Right cardiac atrium (tissue), 5 donors: ENCODE measurements at regions not wholly inside any gene's neighbourhood (a gene's known extent, or its start where the extent isn't known, plus 50 kb on each side); places are given as distances from the start of the nearest gene placed in this dataset.

Experiments used
- ATAC-seq, 2 donors: fragments of 200-7000 bp; cut with Tn5 transposase; one replicate each; pipeline versions ENCODE4 v1.8.0 to v1.9.1; 2020; ENCODE audit warnings: moderate library complexity in 2 of 2, mild to moderate bottlenecking in 1 of 2
- DNase-seq, 3 donors: peaks; one replicate each; pipeline ENCODE4 v3.0.0-alpha.2; 2020
- H3K27ac ChIP-seq: one replicate; pipeline ENCODE4 v1.5.1; 2013; ENCODE audit warnings: mild to moderate bottlenecking, low read length, control low read depth, moderate library complexity
- H3K27me3 ChIP-seq: one replicate; pipeline ENCODE4 v1.6.1; 2013; ENCODE audit not compliant: control insufficient read depth, insufficient read depth
- H3K4me1 ChIP-seq: one replicate; pipeline ENCODE4 v1.6.1; 2013; ENCODE audit warnings: low read length; ENCODE audit not compliant: control insufficient read depth, insufficient read depth
- H3K4me3 ChIP-seq: one replicate; pipeline ENCODE4 v1.5.1; 2013; ENCODE audit warnings: low read length, control low read depth
- H3K9me3 ChIP-seq: one replicate; pipeline ENCODE4 v1.6.1; 2013; ENCODE audit warnings: low read length; ENCODE audit not compliant: control insufficient read depth
- WGBS: extraction: QIAGEN DNeasy Blood & Tissue Kit; methylation state at CpG from one replicate; pipeline ENCODE4 v1.1.7; 2013; 5-methylcytosine and 5-hydroxymethylcytosine counted together
- intact Hi-C, 4 donors: fragments of 100-400 bp; cut with DNase I; formaldehyde crosslinking; loops; one replicate each; pipeline versions ENCODE4 v1.11.0 to v1.14.0; 2022 to 2023
- donor health status: healthy with polysubstance abuse.
- donor health status: DM: no; HTN: yes; CAD: no.
- donor health status: DM: no; HTN: no; CAD: no.
- donor health status: DM: no; HTN: yes; CAD: no; lungs with severe emphysema.
- donor health status: DM: yes; HTN: yes; CAD: no.

DNA sequence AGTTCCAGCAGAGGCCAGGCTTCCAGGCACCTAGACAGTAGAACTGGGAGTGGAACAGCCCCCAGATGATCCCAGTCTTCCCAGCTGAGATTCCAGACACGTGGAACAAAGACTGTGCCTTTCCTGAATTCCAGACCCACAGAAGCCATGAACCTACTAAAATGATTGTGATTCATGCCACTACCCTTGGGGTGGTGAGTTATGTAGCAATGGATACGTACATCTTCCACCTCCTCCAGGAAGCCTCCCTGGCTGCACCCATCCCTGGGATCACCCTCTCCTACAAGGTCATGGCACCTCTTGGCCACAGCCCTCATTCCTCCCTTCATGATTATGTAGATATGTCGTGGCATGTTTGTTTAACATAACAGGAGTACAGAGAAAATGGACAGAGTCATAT, 83.4 kb downstream of the NPTX2 start:
- intact Hi-C loops = no loop called here
- no peaks in the 10 kb centered on the region for H3K4me1 ChIP-seq
- no peak for DNase-seq
- no peaks in the 10 kb centered on the region for H3K9me3 ChIP-seq
- no peak overlapping the region for H3K27ac ChIP-seq
- 54% methylated on average over 3 of the region's 3 CpGs for WGBS
- no peak overlapping the region for H3K4me3 ChIP-seq
- H3K27me3 ChIP-seq = no peaks in the 10 kb centered on the region
- no peak for ATAC-seq

DNA sequence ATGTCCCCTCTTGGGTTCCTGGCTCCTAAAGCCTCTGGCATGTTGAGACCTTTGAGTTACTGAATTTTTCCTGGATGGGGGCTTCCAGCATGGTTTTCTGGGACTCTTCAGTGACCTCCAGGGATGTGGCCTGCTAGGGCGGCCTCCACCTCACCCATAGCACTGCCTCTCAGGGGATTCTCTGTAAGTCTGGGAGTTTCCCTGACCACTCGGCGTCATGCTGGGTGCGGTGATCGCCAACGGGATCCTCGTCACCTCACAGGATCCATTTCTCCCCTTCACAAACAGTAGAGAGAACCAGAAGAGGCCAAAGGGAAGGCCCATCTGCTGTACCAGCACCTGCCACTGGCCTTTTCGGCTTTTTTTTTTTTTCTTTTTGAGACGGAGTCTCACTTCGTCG, 84.3 kb downstream of the NPTX2 start:
- DNase-seq (no peak), ATAC-seq (no peak)
- Histone ChIP-seq H3K4me3 (no peak overlapping the region), H3K9me3 (no peaks in the 10 kb centered on the region), H3K4me1 (no peaks in the 10 kb centered on the region), H3K27me3 (no peaks in the 10 kb centered on the region), H3K27ac (no peak overlapping the region)
- 80% methylated on average over 11 of the region's 11 CpGs for WGBS
- intact Hi-C loops = no loop called here

DNA sequence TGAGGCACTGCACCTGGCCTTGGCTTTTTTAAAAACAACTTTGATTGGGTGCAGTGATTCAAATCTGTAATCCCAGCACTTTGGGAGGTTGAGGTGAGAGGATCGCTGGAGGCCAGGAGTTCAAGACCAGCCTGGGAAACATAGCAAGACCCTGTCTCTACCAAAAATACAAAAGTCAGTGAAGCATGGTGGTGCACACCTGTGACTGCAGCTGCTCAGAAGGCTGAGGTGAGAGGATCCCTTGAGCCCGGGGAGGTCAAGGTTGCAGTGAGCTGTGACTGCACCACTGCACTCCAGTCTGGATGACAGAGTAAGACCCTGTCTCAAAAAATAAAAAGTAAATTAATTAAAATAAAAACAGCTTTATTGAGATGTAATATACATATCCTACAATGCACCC, 84.9 kb downstream of the NPTX2 start:
- no peak overlapping the region for H3K4me3 ChIP-seq
- no peaks in the 10 kb centered on the region for H3K4me1 ChIP-seq
- 90% methylated on average over 2 of the region's 2 CpGs for WGBS
- no peaks in the 10 kb centered on the region for H3K27me3 ChIP-seq
- H3K9me3 ChIP-seq = no peaks in the 10 kb centered on the region
- H3K27ac ChIP-seq = no peak overlapping the region
- intact Hi-C loops = no loop called here
- ATAC-seq (no peak), DNase-seq (no peak)

DNA sequence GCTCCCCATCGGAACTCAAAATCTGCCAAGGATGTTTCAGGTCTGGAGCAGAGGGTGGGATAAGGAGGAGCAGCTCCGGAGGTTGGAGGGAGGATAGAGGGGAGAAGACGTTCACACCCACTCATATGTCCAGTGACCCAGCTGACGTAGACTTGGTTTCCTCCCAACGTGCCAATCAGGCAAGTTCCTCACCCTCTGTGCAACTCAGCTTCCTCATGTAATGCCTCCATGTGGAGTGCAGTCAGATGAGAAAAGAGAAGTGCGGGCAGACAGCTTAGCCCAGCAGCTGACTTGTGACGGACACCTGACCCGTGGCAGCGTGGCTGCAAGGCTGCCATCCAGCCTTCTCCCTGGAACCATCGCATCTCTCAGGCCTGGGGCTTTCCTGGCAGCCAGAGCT, 86.8 kb downstream of the NPTX2 start:
- DNase-seq (no peak), ATAC-seq (no peak)
- H3K4me3 ChIP-seq = no peak overlapping the region
- intact Hi-C loops = no loop called here
- WGBS = 69% methylated on average over 10 of the region's 10 CpGs
- no peaks in the 10 kb centered on the region for H3K9me3 ChIP-seq
- H3K27ac ChIP-seq = no peak overlapping the region
- H3K4me1 ChIP-seq = no peaks in the 10 kb centered on the region
- no peaks in the 10 kb centered on the region for H3K27me3 ChIP-seq

DNA sequence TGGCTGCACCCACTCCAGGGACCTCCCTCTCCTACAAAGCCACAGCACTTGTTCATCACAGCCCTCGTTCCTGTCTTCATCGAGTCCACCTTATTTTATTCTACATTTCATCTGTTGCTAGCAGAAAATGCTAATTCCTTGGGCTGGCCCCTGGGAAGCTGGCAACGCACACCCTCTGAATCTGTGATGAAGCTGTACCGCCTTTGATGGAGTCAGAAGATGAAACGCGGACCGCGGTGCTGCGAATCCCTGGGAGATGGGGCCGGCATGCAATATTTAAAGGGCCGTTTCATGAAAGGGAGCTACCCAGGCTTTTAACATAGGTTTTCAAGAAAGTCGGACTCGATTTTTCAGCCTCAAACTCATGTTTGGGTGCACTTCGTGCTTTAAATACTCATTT, 88.5 kb downstream of the NPTX2 start:
- Histone ChIP-seq H3K27me3 (no peaks in the 10 kb centered on the region), H3K27ac (no peak overlapping the region), H3K4me1 (no peaks in the 10 kb centered on the region), H3K9me3 (no peaks in the 10 kb centered on the region), H3K4me3 (no peak overlapping the region)
- intact Hi-C loops = no loop called here
- no peak for DNase-seq
- 52% methylated on average over 14 of the region's 14 CpGs for WGBS
- ATAC-seq = no peak

DNA sequence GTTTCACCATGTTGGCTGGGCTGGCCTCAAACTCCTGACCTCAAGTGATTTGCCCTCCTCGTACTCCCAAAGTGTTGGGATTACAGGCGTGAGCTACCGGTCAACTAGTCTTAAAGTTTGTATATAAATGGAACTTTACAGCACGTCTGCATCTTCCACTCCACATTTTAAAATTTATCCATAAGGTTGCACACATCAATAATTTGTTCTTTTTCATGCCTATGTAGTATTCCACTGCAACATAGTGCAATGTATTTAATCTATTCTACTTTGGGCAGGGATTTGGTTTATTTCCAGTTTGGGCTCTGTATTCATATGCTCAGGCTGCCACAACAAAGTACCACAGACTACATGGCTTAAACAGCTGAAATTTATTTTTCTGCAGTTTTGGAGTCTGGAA, 90.0 kb downstream of the NPTX2 start:
- ATAC-seq = no peak
- no peak overlapping the region for H3K4me3 ChIP-seq
- no peaks in the 10 kb centered on the region for H3K27me3 ChIP-seq
- H3K27ac ChIP-seq = no peak overlapping the region
- intact Hi-C loops = no loop called here
- H3K4me1 ChIP-seq = no peaks in the 10 kb centered on the region
- no peak for DNase-seq
- H3K9me3 ChIP-seq = no peaks in the 10 kb centered on the region
- 75% methylated on average over 4 of the region's 4 CpGs for WGBS

DNA sequence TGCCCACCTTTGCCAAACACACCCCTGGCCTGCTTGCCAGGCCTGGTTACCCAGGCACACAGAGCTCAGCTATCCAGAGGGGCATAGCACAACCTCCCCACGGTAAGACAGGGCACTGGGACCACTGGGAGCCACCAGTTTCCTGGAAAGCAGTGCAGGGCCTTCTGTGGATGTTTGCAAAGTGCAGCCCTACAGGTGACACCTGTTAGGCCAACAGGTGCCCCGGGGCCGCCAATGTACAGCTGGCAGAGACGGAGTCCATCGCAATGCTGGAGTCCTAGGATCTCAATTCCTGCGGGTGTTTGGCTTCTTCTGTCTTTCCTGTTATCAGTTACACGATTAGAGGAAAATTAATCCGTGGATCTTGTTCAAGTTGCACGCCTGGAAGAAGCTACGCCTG, 94.9 kb downstream of the NPTX2 start:
- no peaks in the 10 kb centered on the region for H3K4me1 ChIP-seq
- DNase-seq (no peak), ATAC-seq (no peak)
- intact Hi-C loops = no loop called here
- no peaks in the 10 kb centered on the region for H3K9me3 ChIP-seq
- no peak overlapping the region for H3K4me3 ChIP-seq
- no peaks in the 10 kb centered on the region for H3K27me3 ChIP-seq
- WGBS = 86% methylated on average over 10 of the region's 10 CpGs
- H3K27ac ChIP-seq = no peak overlapping the region

DNA sequence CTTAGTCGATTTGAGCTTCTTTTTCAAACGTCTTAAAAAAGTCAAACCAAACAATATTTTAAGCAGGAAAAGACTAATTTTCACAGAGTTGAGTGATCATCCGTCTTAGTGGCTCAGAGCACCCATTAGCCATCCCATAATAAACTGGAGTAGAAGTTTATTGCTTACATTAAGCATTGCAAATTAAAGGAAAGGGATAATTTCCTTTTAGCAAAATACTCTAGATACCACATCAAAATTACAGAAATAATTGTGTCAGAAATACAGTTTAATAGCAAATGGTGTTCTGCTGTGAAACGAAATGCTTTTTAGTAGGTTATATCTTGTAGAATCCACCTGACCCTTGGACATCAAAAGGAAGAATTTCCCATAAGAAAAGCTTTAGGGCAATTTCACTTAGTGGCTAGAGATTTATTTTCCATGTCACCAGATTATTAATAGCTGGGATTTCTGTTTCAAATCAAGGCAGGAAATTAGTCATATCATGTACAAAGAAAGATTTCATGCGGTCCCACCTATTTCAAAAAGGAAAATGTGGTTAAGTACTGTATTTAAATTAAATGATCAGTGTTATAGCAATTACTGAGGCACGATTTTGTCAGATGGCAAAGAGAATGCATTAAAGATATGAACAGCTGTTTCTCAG, 96.2 kb downstream of the NPTX2 start:
- Histone ChIP-seq H3K27me3 (no peaks in the 10 kb centered on the region), H3K4me3 (no peak overlapping the region), H3K9me3 (no peaks in the 10 kb centered on the region), H3K4me1 (no peaks in the 10 kb centered on the region), H3K27ac (no peak overlapping the region)
- ATAC-seq (no peak), DNase-seq (no peak)
- 46% methylated on average over 6 of the region's 6 CpGs for WGBS
- intact Hi-C loops = no loop called here

DNA sequence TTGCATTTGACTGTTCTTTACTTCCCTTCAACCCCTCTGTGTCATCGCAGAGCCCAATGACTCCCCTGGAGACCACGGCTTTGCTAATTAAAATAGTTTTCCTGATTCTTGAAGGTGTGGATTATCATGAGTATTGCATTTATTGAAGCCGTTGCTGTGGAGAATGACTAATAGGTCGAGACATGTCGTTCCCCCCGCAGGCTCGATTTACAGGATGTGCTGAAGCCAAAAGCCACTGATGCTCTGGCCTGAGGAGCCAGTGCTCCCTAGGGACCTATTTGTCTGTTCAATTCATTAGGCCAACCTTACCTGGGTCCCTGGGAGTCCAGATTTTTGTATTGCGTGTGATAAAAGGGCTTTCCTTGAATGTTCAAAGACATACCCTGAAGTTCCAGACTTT, 102.3 kb downstream of the NPTX2 start:
- no peak overlapping the region for H3K27ac ChIP-seq
- H3K27me3 ChIP-seq = no peaks in the 10 kb centered on the region
- H3K4me1 ChIP-seq = no peaks in the 10 kb centered on the region
- DNase-seq (no peak), ATAC-seq (no peak)
- no peak overlapping the region for H3K4me3 ChIP-seq
- H3K9me3 ChIP-seq = no peaks in the 10 kb centered on the region
- intact Hi-C loops = no loop called here
- WGBS = 71% methylated on average over 8 of the region's 8 CpGs

DNA sequence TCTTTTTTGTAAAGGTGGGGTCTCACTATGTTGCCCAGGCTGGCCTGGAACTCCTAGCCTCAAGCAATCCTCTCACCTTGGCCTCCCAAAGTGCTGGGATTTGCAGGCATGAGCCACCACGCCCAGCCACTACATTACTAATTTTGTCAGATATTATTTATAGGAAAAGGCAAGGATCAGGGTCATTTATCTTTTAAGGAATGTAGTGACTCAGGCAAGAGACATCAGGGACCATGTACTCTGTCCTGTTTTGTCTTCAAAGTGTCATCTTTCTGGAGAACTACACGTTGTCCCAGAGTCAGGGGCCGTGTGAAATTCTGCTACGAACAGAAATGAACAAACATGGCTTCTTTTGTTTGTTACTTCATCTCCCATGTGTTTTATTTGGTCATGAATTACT, 105.3 kb downstream of the NPTX2 start:
- DNase-seq (no peak), ATAC-seq (no peak)
- H3K27me3 ChIP-seq = no peaks in the 10 kb centered on the region
- no peaks in the 10 kb centered on the region for H3K4me1 ChIP-seq
- WGBS = 59% methylated on average over 4 of the region's 4 CpGs
- no peaks in the 10 kb centered on the region for H3K9me3 ChIP-seq
- no peak overlapping the region for H3K27ac ChIP-seq
- intact Hi-C loops = no loop called here
- H3K4me3 ChIP-seq = no peak overlapping the region

DNA sequence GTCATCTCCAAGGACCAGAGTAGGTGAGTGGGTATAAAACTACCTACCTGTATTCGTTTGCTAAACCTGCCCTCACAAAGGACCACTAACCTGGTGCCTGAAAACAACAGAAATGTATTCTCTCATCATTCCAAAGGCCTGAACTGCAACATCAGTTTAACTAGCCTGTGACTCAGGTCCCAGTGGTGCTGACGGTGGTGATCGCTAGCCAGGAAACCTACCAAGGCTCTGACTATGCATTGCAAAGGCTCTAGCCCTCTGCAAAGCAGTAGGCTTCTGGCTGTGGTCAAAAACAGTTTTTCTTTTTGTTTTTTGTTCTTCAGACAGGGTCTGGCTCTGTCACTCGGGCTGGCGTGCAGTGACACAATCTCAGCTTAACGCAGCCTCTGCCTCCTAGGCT, 107.5 kb downstream of the NPTX2 start:
- Histone ChIP-seq H3K9me3 (no peaks in the 10 kb centered on the region), H3K4me1 (no peaks in the 10 kb centered on the region), H3K27ac (no peak overlapping the region), H3K27me3 (no peaks in the 10 kb centered on the region), H3K4me3 (no peak overlapping the region)
- no peak for DNase-seq
- ATAC-seq = no peak
- intact Hi-C loops = no loop called here
- 73% methylated on average over 6 of the region's 6 CpGs for WGBS

DNA sequence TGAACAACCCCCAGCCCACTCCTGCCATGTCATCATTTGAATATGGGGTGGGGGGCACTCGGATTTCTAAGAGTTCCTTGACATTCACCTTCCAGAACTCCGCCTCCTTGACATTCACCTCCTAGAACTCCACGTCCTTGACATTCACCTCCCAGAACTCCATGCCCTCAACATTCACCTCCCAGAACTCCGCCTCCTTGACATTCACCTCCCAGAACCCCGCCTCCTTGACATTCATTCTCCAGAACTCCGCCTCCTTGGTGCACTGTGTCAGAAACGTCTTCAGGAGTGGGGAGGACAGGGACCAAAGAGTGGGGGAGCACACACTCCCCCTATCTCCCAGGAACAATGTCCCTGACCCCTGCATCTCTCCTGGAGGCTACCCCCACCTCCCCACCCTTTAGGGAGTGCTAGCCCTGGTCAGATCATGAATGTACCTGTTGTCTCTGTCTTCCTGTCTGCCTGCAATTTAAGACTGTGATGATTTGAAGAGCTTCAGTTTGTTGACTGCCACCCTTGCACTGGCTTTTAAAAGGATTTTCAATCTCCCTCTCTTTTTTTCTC, 110.1 kb downstream of the NPTX2 start:
- WGBS = 54% methylated on average over 7 of the region's 7 CpGs
- no peak for DNase-seq
- Histone ChIP-seq H3K27me3 (no peaks in the 10 kb centered on the region), H3K4me1 (no peaks in the 10 kb centered on the region), H3K27ac (no peak overlapping the region), H3K9me3 (no peaks in the 10 kb centered on the region), H3K4me3 (no peak overlapping the region)
- intact Hi-C loops = no loop called here
- ATAC-seq = no peak
